ENCODE measurements at regions not wholly inside any gene's neighbourhood (a gene's known extent, or its start where the extent isn't known, plus 50 kb on each side); places are given as distances from the start of the nearest gene placed in this dataset.

GRCh38 chr17:79673517-79673916, 57.2 kb upstream of the ENPP7 start:
- TF ChIP-seq POLR2AphosphoS5 (IDR thresholded peaks at IDR 0.05) (no peak), POLR2A (IDR thresholded peaks at IDR 0.05) (no peak), EP300 (IDR thresholded peaks at IDR 0.05; ENCODE audit: low read depth) (no peak)
- TF ChIP-seq, protein P1, sequence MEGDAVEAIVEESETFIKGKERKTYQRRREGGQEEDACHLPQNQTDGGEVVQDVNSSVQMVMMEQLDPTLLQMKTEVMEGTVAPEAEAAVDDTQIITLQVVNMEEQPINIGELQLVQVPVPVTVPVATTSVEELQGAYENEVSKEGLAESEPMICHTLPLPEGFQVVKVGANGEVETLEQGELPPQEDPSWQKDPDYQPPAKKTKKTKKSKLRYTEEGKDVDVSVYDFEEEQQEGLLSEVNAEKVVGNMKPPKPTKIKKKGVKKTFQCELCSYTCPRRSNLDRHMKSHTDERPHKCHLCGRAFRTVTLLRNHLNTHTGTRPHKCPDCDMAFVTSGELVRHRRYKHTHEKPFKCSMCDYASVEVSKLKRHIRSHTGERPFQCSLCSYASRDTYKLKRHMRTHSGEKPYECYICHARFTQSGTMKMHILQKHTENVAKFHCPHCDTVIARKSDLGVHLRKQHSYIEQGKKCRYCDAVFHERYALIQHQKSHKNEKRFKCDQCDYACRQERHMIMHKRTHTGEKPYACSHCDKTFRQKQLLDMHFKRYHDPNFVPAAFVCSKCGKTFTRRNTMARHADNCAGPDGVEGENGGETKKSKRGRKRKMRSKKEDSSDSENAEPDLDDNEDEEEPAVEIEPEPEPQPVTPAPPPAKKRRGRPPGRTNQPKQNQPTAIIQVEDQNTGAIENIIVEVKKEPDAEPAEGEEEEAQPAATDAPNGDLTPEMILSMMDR (IDR thresholded peaks at IDR 0.05), result no peak
- no peaks in the 10 kb centered on the region for H3K27me3 ChIP-seq
- H3K4me3 ChIP-seq, result no peak overlapping the region
- in situ Hi-C loops (cut with MboI; ENCODE audit: low pct_ligation_motif_present in 1 of 4, low pct_unique_long_range_greater_than_20kb in 1 of 4, low sequenced_read_pairs in 3 of 4) (no loop called here), intact Hi-C loops (cut with DNase I; ENCODE audit: low total_unique reads) (no loop called here)
- no peak for DNase-seq
- H3K27ac ChIP-seq, result no peak overlapping the region
- no peaks in the 10 kb centered on the region for H3K36me3 ChIP-seq
- no peaks in the 10 kb centered on the region for H3K4me1 ChIP-seq
- H3K9me3 ChIP-seq, result peaks cover 0 to 11% of the 10 kb centered on the region in 2 donors
- WGBS, 2 donors (ENCODE audit: low coverage in 1 of 2), result 49 to 62% methylated on average over 2 of the region's 2 CpGs

- H3K9me3 ChIP-seq, result peaks cover 0 to 11% of the 10 kb centered on the region in 2 donors
- H3K36me3 ChIP-seq, result no peaks in the 10 kb centered on the region
- no peaks in the 10 kb centered on the region for H3K27me3 ChIP-seq
- TF ChIP-seq, protein P1 (IDR thresholded peaks at IDR 0.05), result no peak
- no peak for TF ChIP-seq POLR2A (IDR thresholded peaks at IDR 0.05)
- TF ChIP-seq EP300 (IDR thresholded peaks at IDR 0.05; ENCODE audit: low read depth), result no peak
- no peak for TF ChIP-seq POLR2AphosphoS5 (IDR thresholded peaks at IDR 0.05)
- DNase-seq, result no peak
- no peaks in the 10 kb centered on the region for H3K4me1 ChIP-seq
- intact Hi-C loops (cut with DNase I; ENCODE audit: low total_unique reads), result no loop called here
- in situ Hi-C loops (cut with MboI; ENCODE audit: low pct_ligation_motif_present in 1 of 4, low pct_unique_long_range_greater_than_20kb in 1 of 4, low sequenced_read_pairs in 3 of 4), result no loop called here
- H3K4me3 ChIP-seq, result no peak overlapping the region
- H3K27ac ChIP-seq, result no peak overlapping the region
- 87 to 91% methylated on average over 4 to 5 of the region's 5 CpGs for WGBS, 2 donors (ENCODE audit: low coverage in 1 of 2)
Observed at GRCh38 chr17:79672496-79672895, 58.2 kb upstream of the ENPP7 start.

DNA sequence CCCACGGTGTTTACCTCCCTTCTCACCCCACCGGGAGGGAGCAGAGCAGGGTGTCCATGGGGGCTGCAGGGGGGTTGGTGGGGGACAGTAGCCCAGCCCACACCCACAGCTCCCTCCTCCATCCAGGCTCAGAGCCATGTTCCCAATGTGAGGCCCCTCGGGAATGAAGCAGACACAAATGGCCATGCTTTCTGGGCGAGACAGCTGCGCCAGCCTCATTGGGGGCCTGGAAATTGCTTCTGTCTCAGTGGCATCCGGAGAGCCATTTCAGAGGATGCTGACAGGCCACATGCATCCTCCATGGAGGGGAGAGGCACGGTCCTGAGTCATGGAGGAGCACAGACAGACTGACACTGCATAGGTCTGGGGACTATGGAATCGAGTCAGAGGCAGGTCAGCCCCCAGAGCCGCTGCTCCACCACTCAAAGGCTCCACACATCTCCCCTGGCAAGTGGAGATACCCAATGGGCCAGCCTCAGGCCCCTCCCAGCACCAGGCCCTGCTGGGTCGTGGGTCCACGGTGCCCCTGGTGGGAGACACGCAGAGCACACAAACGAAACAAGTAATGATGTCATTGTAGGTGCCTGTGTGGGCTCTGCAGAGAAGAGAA, 59.6 kb upstream of the ENPP7 start:
- Histone ChIP-seq H3K9me3 (peaks cover 0 to 11% of the 10 kb centered on the region in 2 donors), H3K36me3 (no peaks in the 10 kb centered on the region), H3K27ac (peak overlapping the region in 2 of 4 donors; percentile 16 to 58), H3K4me1 (no peaks in the 10 kb centered on the region), H3K27me3 (no peaks in the 10 kb centered on the region), H3K4me3 (no peak overlapping the region)
- intact Hi-C loops (cut with DNase I; ENCODE audit: low total_unique reads) (no loop called here), in situ Hi-C loops (cut with MboI; ENCODE audit: low pct_ligation_motif_present in 1 of 4, low pct_unique_long_range_greater_than_20kb in 1 of 4, low sequenced_read_pairs in 3 of 4) (no loop called here)
- DNase-seq, result no peak
- 47% methylated on average over 13 of the region's 13 CpGs; no CpG with 5 or more reads in 1 of the 2 donors for WGBS, 2 donors (ENCODE audit: low coverage in 1 of 2)
- TF ChIP-seq EP300 (IDR thresholded peaks at IDR 0.05; ENCODE audit: low read depth) (no peak), POLR2AphosphoS5 (IDR thresholded peaks at IDR 0.05) (no peak), POLR2A (IDR thresholded peaks at IDR 0.05) (no peak)
- TF ChIP-seq, protein P1 (IDR thresholded peaks at IDR 0.05), result no peak

GRCh38 chr17:79670537-79671084, 59.8 kb upstream of the RBFOX3 start:
- Histone ChIP-seq H3K4me1 (peaks cover 0 to 4% (median 1%) of the 10 kb centered on the region in 4 donors), H3K4me3 (no peak overlapping the region), H3K27me3 (no peaks in the 10 kb centered on the region), H3K9me3 (peaks cover 0 to 11% of the 10 kb centered on the region in 2 donors), H3K27ac (peak overlapping the region in 2 of 4 donors; percentile 16 to 58), H3K36me3 (no peaks in the 10 kb centered on the region)
- no peak for TF ChIP-seq EP300 (IDR thresholded peaks at IDR 0.05; ENCODE audit: low read depth)
- TF ChIP-seq POLR2A (IDR thresholded peaks at IDR 0.05), result no peak
- TF ChIP-seq POLR2AphosphoS5 (IDR thresholded peaks at IDR 0.05), result no peak
- TF ChIP-seq, protein P1 (IDR thresholded peaks at IDR 0.05), result no peak
- in situ Hi-C loops (cut with MboI; ENCODE audit: low pct_ligation_motif_present in 1 of 4, low pct_unique_long_range_greater_than_20kb in 1 of 4, low sequenced_read_pairs in 3 of 4) (no loop called here), intact Hi-C loops (cut with DNase I; ENCODE audit: low total_unique reads) (no loop called here)
- WGBS, 2 donors (ENCODE audit: low coverage in 1 of 2), result 59% methylated on average over 15 of the region's 15 CpGs; no CpG with 5 or more reads in 1 of the 2 donors
- DNase-seq, result no peak

Data from transverse colon (tissue), 4 donors.